ENCODE measurements at regions not wholly inside any gene's neighbourhood (a gene's known extent, or its start where the extent isn't known, plus 50 kb on each side); places are given as distances from the start of the nearest gene placed in this dataset.

GRCh38 chr3:56983427-56983826 is 77.0 kb upstream of the SPATA12 start:
- DNase-seq, result no peak

- no peak for DNase-seq
Measured at GRCh38 chr3:56981445-56982230, 78.8 kb upstream of the SPATA12 start.

DNA sequence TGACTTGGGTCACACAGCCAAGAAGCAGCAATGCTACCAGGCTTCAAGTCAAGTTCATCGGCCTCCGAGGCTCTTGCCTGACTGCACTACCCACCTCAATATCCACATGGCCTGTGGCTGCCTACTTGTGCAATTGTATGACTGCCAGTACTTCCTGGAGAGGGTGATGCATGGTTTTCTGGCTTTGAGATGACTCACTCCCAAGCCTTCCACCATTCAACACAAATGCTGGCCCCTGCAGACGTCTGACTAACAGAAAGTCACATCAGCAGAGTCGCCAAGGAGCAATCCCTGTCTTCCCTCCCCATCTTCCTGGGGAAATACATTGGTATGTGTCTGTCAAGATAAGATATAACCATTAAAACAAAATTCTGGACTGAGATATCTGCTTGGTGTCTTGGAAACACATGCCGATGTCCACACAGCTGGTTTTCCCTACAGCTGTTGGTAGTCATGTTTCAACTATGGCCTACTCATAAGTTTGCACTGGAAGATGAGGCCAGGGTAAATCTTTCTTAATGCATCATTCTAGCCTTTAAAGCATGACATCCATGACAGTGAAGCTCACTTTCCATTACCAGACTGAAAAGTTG is 79.6 kb upstream of the SPATA12 start:
- DNase-seq, result no peak

DNA sequence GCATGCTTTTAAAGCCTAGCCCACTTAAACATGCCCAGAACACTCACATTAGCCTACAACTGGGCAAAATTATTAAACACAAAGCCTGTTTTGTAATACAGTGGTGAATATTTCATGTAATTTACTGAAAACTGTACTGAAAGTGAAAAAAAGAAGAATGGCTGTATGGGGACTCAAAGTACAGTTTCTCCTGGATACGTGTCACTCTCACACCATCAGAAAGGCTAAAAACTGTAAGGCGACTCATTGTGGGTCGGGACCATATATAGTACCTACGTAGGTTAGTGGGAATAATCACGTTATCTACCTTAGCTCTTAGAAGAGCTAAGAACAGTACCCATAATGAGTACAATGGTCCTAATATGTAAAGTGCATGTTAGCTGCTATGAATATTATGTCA is 80.2 kb upstream of the SPATA12 start:
- DNase-seq, result no peak

- DNase-seq, result no peak
Measured at GRCh38 chr3:56979791-56980190, 80.7 kb upstream of the SPATA12 start.

DNA sequence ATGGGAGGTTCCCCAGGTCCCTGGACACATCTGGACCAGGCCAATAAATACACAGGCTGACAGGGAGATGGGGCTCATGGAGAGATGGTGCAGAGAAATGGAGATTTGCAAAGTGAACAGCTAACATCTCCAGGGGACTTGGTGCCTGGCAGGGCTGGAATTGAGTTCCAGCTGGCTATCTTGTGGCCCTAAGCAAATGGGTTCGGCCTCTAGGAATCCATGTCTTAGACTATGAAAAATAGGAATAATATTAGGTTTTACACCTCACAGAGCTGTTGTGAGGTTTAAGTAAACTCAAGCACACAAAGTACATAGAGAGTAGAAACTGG is 82.9 kb upstream of the SPATA12 start:
- no peak for DNase-seq

GRCh38 chr3:56976651-56977560 is 83.6 kb upstream of the SPATA12 start:
- DNase-seq, result no peak

DNA sequence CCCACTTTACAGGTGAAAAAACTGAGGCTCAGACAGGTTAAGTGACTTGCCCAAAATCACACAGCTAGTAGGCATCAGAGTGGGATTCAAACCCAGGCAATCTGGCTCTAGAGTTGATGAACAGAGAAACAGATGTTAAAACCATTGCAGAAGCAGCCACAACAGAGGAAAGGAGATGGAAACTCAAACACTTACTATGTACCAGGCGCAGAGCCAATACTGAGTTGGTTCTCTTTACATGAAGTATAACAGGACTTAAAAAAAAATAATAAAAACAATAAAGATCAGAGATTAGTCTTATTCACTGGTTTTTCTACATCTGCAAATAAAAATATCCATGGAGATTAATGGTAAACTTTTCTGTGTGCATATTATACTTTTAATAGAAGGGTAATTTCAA is 84.9 kb upstream of the SPATA12 start:
- DNase-seq, result no peak

DNA sequence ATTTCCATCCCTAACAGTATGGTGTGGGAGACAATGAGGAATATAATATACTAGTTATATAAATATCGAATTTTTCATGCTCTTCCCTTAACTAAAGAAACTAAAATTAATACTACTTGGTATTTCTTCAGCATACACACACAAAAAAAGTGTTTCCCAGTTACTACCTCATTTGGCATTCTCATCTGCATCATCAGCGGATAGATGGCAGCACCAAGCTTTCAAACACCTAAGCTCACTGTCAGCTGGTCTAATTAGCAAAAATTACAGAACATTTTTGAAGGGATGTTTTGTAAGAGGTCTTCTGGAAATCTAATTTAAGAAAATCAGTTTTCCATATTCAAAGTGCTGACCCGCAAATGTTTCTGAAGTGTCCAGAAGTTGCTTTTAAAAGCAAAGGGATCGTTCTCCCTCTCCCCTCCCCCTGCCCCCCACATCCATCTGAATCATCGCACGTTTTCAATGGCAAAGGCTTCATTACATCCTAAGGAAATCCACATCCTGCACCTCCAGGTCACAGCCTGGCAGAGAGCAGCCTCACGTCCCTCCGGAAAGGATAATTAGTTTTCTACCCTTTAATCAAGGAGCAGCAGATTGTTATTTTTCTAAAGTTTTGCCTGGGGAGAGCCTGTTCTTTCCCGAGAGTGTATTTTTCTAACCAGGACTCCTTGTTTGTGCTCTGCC is 86.1 kb upstream of the SPATA12 start:
- no peak for DNase-seq

DNA sequence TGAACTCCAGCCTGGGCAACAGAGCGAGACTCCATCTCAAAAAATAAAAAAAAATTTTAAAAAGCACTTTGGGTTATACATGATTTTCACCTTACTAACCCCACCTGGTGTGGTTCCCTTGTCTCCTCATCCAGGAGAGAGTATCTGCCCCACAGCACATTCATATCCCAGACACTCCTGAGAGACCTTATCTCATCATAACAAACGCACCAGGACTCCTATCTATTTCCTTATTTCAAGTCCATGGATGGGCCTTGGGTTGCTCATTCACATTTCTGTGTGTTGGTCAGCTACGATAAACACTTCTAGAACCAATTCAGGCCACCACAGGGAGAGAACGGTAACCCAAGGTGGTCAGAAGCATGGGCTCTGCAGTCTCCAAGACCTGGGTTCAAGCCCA is 88.6 kb upstream of the SPATA12 start:
- DNase-seq, result no peak

DNA sequence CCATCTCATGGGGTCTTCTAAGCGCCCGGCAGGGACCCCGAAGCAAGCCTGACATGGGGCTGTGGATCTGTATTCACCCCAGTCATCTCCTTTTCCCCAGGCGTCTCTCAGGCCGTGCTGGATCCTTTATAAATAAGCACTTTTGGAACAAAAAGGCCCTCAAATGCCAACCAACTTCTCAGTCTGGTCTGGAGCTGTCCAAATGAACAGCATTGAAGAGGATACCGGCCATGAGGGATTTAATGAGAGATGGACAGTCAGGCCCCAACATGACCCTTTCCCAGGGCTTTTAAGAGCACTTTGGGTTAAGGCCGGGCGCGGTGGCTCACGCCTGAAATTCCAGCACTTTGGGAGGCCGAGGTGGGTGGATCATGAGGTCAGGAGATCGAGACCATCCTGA is 89.2 kb upstream of the SPATA12 start:
- DNase-seq, result no peak

DNA sequence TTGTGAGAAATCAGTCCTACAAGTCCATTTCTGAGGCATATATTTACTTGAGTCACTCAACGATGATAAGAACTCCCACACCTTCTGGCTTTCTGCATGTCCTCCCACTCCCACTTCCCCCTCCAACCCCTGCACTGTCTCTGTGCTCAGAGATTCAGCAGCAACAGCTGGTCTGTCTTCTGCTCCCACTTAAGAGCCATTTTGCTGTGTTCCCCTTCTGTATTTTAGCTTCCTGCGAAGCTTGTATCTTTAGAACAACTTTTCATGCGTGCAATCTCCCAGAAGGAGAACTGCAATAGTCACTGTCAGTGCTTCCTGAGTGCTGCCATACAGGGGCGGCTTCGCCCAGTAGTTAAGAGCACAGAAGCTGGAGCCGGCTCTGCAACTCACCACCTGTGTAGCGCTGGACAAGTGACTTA is 90.0 kb upstream of the SPATA12 start:
- DNase-seq, result no peak

GRCh38 chr3:56969851-56970250 is 90.6 kb upstream of the SPATA12 start:
- DNase-seq, result no peak

DNA sequence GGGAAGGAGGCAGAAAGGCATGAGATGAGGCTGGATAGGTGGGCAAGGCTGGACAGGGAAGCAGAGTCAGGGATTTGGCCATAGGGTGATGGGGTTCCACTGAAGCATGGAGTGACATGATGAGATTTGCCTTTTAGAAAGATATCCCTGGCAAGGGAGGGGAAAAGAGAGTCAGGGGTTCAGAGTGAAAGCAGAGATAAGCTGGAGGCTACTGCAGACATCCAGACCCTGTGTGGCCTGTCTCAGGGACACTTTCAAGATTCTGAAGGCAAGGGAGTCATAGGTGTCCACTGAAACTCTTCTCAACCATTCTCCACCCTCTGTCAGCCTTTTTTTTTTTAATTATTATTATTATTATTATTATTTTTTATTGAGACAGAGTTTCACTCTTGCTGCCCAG is 94.0 kb upstream of the SPATA12 start:
- DNase-seq, result no peak

DNA sequence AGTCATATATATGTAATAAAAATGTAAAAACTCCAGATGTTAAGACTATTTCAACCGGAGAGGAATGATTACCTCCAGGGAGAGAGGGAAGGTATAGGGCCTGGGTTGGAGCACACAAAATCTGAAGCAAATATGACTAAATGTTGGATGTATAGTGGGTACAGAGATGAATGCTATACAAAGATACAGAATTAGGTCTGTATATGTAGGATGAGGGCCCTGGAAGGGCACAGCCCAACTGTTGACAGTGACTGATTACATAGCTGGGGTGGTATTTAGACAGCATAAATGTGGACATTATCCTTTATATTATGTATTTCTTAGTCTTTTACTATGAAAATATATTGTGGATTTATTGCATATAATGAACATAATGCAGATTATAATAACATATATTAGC is 94.4 kb upstream of the SPATA12 start:
- no peak for DNase-seq

- DNase-seq, result no peak
Measured at GRCh38 chr3:56962922-56963321, 97.5 kb upstream of the SPATA12 start.

- DNase-seq, result no peak
Measured at GRCh38 chr3:56962206-56962605, 98.3 kb upstream of the SPATA12 start.

GRCh38 chr3:56960234-56960917 is 100.1 kb upstream of the SPATA12 start:
- DNase-seq, result no peak

DNA sequence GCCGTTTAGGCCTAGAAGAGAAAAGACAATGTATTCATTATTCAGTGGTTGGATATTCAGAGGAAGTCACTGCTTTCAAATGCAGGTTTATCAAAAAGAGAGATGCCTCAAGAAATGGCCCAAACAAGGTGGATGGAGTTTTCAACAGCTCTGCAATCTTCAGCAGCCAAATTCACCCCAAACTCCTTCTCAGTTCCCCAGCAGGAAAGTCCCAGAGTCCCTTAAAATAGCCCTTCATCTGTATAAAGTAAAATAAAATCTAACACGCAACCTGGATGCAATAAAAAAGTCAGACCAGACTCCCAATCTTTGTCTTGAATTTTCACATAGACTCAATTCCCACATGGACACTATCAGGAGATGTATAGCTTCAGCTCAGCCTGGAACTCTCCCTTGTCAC is 101.6 kb upstream of the SPATA12 start:
- DNase-seq, result no peak

GRCh38 chr3:56957522-56957921 is 102.9 kb upstream of the SPATA12 start:
- DNase-seq, result no peak

- DNase-seq, result no peak
Measured at GRCh38 chr3:56956906-56957305, 103.6 kb upstream of the SPATA12 start.

- no peak for DNase-seq
Measured at GRCh38 chr3:56955492-56956111, 104.9 kb upstream of the SPATA12 start.
